BJ (cell line): ENCODE measurements at regions not wholly inside any gene's neighbourhood (a gene's known extent, or its start where the extent isn't known, plus 50 kb on each side); places are given as distances from the start of the nearest gene placed in this dataset.

Source experiments
- CTCF ChIA-PET: fragments of 350-600 bp; formaldehyde crosslinking; extraction: SDS; loops from one replicate; lab custom pipeline; 2021; ENCODE audit warnings: antibody characterized with exemption, inconsistent platforms; lab: Yijun Ruan, JAX
- POLR2A ChIA-PET: fragments of 300-600 bp; sonication (Branson Sonifier 250); formaldehyde crosslinking; extraction: SDS; loops from one replicate; lab custom pipeline; 2021; ENCODE audit warnings: antibody characterized with exemption; lab: Charles Lee
- DNase-seq: peaks from one replicate; pipeline ENCODE4 v3.0.0-alpha.2; 2011; ENCODE audit warnings: low read depth
- H3K27me3 ChIP-seq: 2 replicates; pipeline ENCODE4 v1.6.0; 2011; ENCODE audit warnings: low read length; ENCODE audit not compliant: control insufficient read depth, insufficient read depth
- H3K36me3 ChIP-seq: 2 replicates; pipeline ENCODE4 v1.5.1; 2011; ENCODE audit warnings: low read length; ENCODE audit not compliant: control insufficient read depth, insufficient read depth
- H3K4me3 ChIP-seq: 2 replicates; pipeline ENCODE4 v1.5.1; 2011; ENCODE audit warnings: low read depth, mild to moderate bottlenecking, control low read depth, low read length
- TF ChIP-seq, protein P1 (sequence below): IDR thresholded peaks from 2 replicates; pipeline ENCODE4 v1.5.1; 2011; ENCODE audit warnings: low read depth, mild to moderate bottlenecking, control low read depth, inconsistent platforms, low read length, moderate library complexity; ENCODE audit not compliant: insufficient read depth

DNA sequence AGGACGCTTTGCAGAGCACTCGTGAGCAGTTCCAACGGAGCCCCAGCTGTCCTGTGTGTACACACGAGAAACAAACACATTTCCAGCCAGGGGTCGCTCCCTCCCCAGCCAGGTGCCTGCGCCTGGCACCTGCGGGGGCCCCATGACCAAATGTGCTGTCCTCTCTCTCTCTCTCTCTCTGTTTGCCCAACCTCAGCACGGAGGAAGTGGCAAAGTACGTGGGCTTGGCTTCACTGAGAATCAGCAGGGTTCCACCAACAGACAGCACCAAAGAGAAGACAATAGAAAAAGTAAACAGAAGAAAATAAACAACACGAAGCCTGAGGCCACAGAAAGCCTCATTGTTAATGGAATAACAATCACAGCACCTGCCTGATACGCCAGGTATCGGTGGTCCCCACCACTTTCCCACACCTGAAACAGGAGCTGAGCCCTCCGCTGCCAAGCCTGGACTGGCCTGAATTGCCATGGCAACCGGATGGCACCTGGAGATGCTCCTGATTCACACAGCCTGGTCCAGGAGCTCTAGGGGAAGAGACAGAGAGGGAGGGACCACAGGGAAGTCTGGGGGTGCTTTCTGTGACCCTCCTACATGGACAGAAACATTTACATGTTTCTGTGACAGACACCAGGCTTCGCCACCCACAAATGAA, 103.9 kb upstream of the CACNA1A start:
- Histone ChIP-seq H3K4me3 (no peak overlapping the region), H3K27me3 (no peaks in the 10 kb centered on the region; the same call in 1 of the 2 replicates), H3K36me3 (no peaks in the 10 kb centered on the region)
- TF ChIP-seq, protein P1, sequence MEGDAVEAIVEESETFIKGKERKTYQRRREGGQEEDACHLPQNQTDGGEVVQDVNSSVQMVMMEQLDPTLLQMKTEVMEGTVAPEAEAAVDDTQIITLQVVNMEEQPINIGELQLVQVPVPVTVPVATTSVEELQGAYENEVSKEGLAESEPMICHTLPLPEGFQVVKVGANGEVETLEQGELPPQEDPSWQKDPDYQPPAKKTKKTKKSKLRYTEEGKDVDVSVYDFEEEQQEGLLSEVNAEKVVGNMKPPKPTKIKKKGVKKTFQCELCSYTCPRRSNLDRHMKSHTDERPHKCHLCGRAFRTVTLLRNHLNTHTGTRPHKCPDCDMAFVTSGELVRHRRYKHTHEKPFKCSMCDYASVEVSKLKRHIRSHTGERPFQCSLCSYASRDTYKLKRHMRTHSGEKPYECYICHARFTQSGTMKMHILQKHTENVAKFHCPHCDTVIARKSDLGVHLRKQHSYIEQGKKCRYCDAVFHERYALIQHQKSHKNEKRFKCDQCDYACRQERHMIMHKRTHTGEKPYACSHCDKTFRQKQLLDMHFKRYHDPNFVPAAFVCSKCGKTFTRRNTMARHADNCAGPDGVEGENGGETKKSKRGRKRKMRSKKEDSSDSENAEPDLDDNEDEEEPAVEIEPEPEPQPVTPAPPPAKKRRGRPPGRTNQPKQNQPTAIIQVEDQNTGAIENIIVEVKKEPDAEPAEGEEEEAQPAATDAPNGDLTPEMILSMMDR: no peak
- CTCF ChIA-PET: interaction anchor here (2.3 kb wide), 1 partner anchor 12 kb away, joined by 15 read pairs; no protein-coding TSS in a partner anchor
- POLR2A ChIA-PET: no interaction called here
- DNase-seq: no peak

DNA sequence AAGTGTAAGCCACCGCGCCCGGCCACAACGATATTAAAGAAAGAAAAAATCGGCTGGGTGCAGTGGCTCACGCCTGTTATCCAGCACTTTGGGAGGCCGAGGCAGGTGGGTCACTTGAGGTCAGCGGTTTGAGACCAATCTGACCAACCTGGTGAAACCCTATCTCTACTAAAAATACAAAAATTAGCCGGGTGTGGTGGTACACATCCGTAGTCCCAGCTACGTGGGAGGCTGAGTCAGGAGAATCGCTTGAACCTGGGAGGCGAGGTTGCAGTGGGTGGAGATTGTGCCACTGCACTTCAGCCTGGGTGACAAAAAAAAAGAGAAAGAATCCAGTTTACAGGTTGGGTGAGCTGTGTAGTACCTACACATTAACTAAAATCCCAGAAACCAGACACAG, 99.9 kb upstream of the CACNA1A start:
- POLR2A ChIA-PET: no interaction called here
- DNase-seq: no peak
- no peak overlapping the region for H3K4me3 ChIP-seq
- H3K36me3 ChIP-seq: no peaks in the 10 kb centered on the region
- TF ChIP-seq, protein P1: no peak
- H3K27me3 ChIP-seq: no peaks in the 10 kb centered on the region
- CTCF ChIA-PET: interaction anchor here (1.3 to 1.6 kb wide), 3 partner anchors 8 to 115 kb away, joined by 3 to 4 read pairs (median 4); no protein-coding TSS in a partner anchor

DNA sequence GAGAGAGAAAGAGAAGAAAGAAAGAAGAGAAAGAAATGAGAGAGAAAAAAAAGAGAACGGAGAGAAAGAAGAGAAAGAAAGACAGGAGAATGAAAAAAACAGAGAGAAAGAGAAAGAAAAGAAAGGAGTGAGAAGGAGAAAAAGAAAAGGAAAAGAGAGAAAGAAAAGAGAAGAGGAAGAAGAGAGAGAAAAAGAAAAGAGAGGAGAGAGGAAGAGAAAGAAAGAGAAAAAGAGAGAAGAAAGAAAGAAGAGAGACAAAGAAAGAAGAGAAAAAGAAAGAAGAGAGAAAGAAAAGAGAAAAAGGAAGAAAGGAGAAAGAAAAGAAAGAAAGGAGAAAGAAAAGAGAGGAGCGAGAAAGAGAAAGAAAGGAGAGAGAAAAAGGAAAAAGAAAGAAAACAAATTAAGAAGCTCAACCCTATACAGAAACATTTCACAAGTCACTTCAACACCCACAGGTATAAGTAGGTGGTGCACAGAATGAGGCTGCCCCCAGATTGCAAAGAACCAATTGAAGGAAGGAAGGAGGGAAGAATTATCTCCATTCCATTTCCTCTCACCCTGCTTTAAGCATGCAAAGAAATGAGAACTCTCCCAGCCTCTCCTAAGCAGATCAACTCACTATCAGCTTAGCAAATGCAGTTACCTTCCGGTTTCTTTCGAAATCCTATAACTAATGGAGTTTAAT, 98.8 kb upstream of the CACNA1A start:
- ChIA-PET CTCF (interaction anchor here (0.9 to 1.6 kb wide), 4 partner anchors 7 to 116 kb away, joined by 3 to 4 read pairs (median 4); no protein-coding TSS in a partner anchor), POLR2A (no interaction called here)
- TF ChIP-seq, protein P1: no peak
- Histone ChIP-seq H3K36me3 (no peaks in the 10 kb centered on the region), H3K27me3 (no peaks in the 10 kb centered on the region), H3K4me3 (no peak overlapping the region)
- DNase-seq: no peak

- no peak for DNase-seq
- POLR2A ChIA-PET: no interaction called here
- TF ChIP-seq, protein P1: no peak
- Histone ChIP-seq H3K27me3 (no peaks in the 10 kb centered on the region), H3K4me3 (no peak overlapping the region), H3K36me3 (no peaks in the 10 kb centered on the region)
- CTCF ChIA-PET: interaction anchor here (0.6 to 7.6 kb wide), 6 partner anchors 15 to 261 kb away, joined by 3 to 105 read pairs (median 4); no protein-coding TSS in a partner anchor
These were observed 94.5 kb upstream of the CACNA1A start for GRCh38 chr19:13600802-13601201.

GRCh38 chr19:13600091-13600490, 93.8 kb upstream of the CACNA1A start:
- Histone ChIP-seq H3K4me3 (no peak overlapping the region), H3K36me3 (no peaks in the 10 kb centered on the region), H3K27me3 (no peaks in the 10 kb centered on the region)
- ChIA-PET POLR2A (no interaction called here), CTCF (interaction anchor here (0.5 to 7.6 kb wide), 10 partner anchors 10 to 388 kb away, joined by 3 to 105 read pairs (median 3); no protein-coding TSS in a partner anchor)
- DNase-seq: no peak
- TF ChIP-seq, protein P1: no peak
